ENCODE measurements at regions not wholly inside any gene's neighbourhood (a gene's known extent, or its start where the extent isn't known, plus 50 kb on each side); places are given as distances from the start of the nearest gene placed in this dataset.

DNA sequence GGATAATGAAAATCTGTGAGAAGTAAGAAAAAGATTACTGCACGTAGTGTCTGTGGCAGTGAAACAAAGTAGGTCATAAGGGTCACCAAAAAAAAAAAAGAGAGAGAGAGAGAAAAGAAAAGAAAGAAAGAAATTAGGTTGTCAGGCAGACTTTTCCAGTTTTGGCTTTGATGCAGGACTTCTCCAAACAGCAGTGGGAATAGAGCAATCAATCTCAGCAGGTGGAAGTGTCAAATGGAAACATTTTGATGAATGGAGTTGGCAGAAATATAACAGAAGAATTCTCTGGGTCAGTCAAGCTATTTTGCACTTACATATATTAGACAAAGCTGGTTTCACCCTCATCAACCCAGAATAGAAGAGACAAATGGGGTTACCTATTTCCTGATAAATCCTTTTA lies 745.8 kb downstream of the SLC6A15 start:
- Mint-ChIP-seq H3K27me3 (no peaks in the 10 kb centered on the region), H3K4me3 (no peak overlapping the region), H3K27ac (no peak overlapping the region), H3K9me3 (ENCODE audit: insufficient read depth) (no peaks in the 10 kb centered on the region), H3K4me1 (no peaks in the 10 kb centered on the region)
- TF ChIP-seq EZH2 (IDR thresholded peaks at IDR 0.05; ENCODE audit: borderline replicate concordance, insufficient read depth, low read depth, low read length, poor library complexity, severe bottlenecking) = no peak
- TF ChIP-seq, protein P1, sequence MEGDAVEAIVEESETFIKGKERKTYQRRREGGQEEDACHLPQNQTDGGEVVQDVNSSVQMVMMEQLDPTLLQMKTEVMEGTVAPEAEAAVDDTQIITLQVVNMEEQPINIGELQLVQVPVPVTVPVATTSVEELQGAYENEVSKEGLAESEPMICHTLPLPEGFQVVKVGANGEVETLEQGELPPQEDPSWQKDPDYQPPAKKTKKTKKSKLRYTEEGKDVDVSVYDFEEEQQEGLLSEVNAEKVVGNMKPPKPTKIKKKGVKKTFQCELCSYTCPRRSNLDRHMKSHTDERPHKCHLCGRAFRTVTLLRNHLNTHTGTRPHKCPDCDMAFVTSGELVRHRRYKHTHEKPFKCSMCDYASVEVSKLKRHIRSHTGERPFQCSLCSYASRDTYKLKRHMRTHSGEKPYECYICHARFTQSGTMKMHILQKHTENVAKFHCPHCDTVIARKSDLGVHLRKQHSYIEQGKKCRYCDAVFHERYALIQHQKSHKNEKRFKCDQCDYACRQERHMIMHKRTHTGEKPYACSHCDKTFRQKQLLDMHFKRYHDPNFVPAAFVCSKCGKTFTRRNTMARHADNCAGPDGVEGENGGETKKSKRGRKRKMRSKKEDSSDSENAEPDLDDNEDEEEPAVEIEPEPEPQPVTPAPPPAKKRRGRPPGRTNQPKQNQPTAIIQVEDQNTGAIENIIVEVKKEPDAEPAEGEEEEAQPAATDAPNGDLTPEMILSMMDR (IDR thresholded peaks at IDR 0.05) = no peak
- CTCF ChIA-PET = no interaction called here
- Histone ChIP-seq H3K27ac (ENCODE audit: low read length in 2 of 2) (no peak overlapping the region), H3K4me1 (ENCODE audit: control insufficient read depth in 2 of 2, insufficient read depth in 2 of 2, low read length in 2 of 2) (no peaks in the 10 kb centered on the region), H3K79me2 (ENCODE audit: control insufficient read depth, insufficient read depth, low read length) (no peaks in the 10 kb centered on the region), H3K9me3 (ENCODE audit: control extremely low read depth in 1 of 3, control insufficient read depth in 2 of 3, insufficient read depth in 1 of 3, low read length in 2 of 3) (no peaks in the 10 kb centered on the region), H4K20me1 (ENCODE audit: control insufficient read depth, insufficient read depth, low read length, poor library complexity, severe bottlenecking) (no peaks in the 10 kb centered on the region), H3K36me3 (replicated peaks in 1 of 2; ENCODE audit: control extremely low read depth in 1 of 2, control insufficient read depth in 1 of 2, extremely low read depth in 1 of 2, insufficient read depth in 2 of 2, low read length in 1 of 2) (no peaks in the 10 kb centered on the region), H3K9ac (ENCODE audit: low read length) (no peak overlapping the region), H2AFZ (ENCODE audit: insufficient read depth, low read depth, low read length, poor library complexity, severe bottlenecking) (no peak overlapping the region), H3K4me2 (replicated peaks; ENCODE audit: low read depth, low read length, poor library complexity, severe bottlenecking) (no peak overlapping the region), H3K27me3 (replicated peaks in 1 of 4; ENCODE audit: control extremely low read depth in 1 of 4, control insufficient read depth in 3 of 4, insufficient read depth in 4 of 4, low read length in 3 of 4) (no peaks in the 10 kb centered on the region), H3K4me3 (ENCODE audit: control extremely low read depth in 1 of 5, extremely low read depth in 1 of 5, insufficient read depth in 1 of 5, low read depth in 2 of 5, low read length in 4 of 5) (no peak overlapping the region)
- 38% methylated on average over 1 of the region's 1 CpG for WGBS (ENCODE audit: insufficient coverage)
- POLR2A ChIA-PET = no interaction called here
- intact Hi-C loops (cut with micrococcal nuclease) = no loop called here
- DNase-seq (no peak), ATAC-seq (ENCODE audit: low read depth) (no peak)

- Mint-ChIP-seq H3K4me1 (no peaks in the 10 kb centered on the region), H3K27me3 (no peaks in the 10 kb centered on the region)
- TF ChIP-seq, protein P1 (IDR thresholded peaks at IDR 0.05) = no peak
- no peak for TF ChIP-seq EZH2 (IDR thresholded peaks at IDR 0.05; ENCODE audit: borderline replicate concordance, insufficient read depth, low read depth, low read length, poor library complexity, severe bottlenecking)
These were observed 746.5 kb downstream of the SLC6A15 start for GRCh38 chr12:84165998-84166571.

More at GRCh38 chr12:84165998-84166571, 746.5 kb downstream of the SLC6A15 start:
- Mint-ChIP-seq H3K4me3 (no peak overlapping the region), H3K27ac (no peak overlapping the region), H3K9me3 (ENCODE audit: insufficient read depth) (peaks cover 3% of the 10 kb centered on the region)
- Histone ChIP-seq H3K9ac (ENCODE audit: low read length) (no peak overlapping the region), H3K9me3 (ENCODE audit: control extremely low read depth in 1 of 3, control insufficient read depth in 2 of 3, insufficient read depth in 1 of 3, low read length in 2 of 3) (no peaks in the 10 kb centered on the region), H2AFZ (ENCODE audit: insufficient read depth, low read depth, low read length, poor library complexity, severe bottlenecking) (no peak overlapping the region), H3K79me2 (ENCODE audit: control insufficient read depth, insufficient read depth, low read length) (no peaks in the 10 kb centered on the region), H3K36me3 (replicated peaks in 1 of 2; ENCODE audit: control extremely low read depth in 1 of 2, control insufficient read depth in 1 of 2, extremely low read depth in 1 of 2, insufficient read depth in 2 of 2, low read length in 1 of 2) (no peaks in the 10 kb centered on the region), H3K4me3 (ENCODE audit: control extremely low read depth in 1 of 5, extremely low read depth in 1 of 5, insufficient read depth in 1 of 5, low read depth in 2 of 5, low read length in 4 of 5) (no peak overlapping the region), H3K4me2 (replicated peaks; ENCODE audit: low read depth, low read length, poor library complexity, severe bottlenecking) (no peak overlapping the region), H3K27me3 (replicated peaks in 1 of 4; ENCODE audit: control extremely low read depth in 1 of 4, control insufficient read depth in 3 of 4, insufficient read depth in 4 of 4, low read length in 3 of 4) (no peaks in the 10 kb centered on the region), H3K4me1 (ENCODE audit: control insufficient read depth in 2 of 2, insufficient read depth in 2 of 2, low read length in 2 of 2) (no peaks in the 10 kb centered on the region), H4K20me1 (ENCODE audit: control insufficient read depth, insufficient read depth, low read length, poor library complexity, severe bottlenecking) (no peaks in the 10 kb centered on the region), H3K27ac (ENCODE audit: low read length in 2 of 2) (no peak overlapping the region)
- no peak for DNase-seq
- ATAC-seq (ENCODE audit: low read depth) = no peak
- ChIA-PET CTCF (no interaction called here), POLR2A (no interaction called here)
- intact Hi-C loops (cut with micrococcal nuclease) = no loop called here
- no CpG with 5 or more reads among the region's 2 CpGs for WGBS (ENCODE audit: insufficient coverage)

Data from B cell (primary cell).